ENCODE measurements at regions not wholly inside any gene's neighbourhood (a gene's known extent, or its start where the extent isn't known, plus 50 kb on each side); places are given as distances from the start of the nearest gene placed in this dataset.

- no peak for DNase-seq
Measured at GRCh38 chr10:69684020-69684980, 54.3 kb downstream of the FAM241B start.

DNA sequence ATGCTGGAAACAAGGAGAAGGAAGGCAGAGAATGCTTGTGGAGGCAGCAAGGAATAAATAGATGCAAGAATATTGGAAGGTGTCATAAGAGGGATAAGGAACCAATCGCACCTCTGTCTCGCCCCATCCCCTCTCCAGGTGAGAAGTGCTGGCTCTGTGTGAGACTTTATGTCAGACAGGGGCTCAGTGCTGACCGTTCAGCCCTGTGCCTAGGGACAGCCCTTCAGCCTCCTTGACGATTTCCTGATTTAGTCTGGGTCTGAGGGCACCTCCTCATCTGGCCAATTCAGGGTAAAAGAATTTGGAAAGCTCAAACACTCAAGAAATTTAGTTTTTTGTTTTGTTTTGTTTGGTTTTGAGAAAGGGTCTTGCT lies 54.9 kb downstream of the FAM241B start:
- DNase-seq = no peak

DNA sequence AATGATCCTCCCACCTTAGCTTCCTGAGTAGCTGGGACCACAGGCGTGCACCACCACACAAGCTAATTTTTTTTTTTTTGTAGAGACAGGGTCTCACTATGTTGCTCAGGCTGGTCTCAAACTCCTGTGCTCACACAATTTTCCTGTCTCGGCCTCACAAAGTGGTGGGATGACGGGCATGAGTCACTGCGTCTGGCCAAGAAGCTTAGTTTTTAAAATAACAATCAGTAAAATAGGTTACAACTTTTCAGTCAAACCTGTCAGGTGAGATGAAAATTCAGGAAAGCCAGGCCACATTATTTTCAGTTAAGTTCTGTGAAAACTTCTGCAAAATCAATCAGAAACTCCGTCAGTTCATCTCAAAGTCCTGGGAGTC lies 55.4 kb downstream of the FAM241B start:
- DNase-seq = no peak

GRCh38 chr10:69685802-69686585 lies 55.9 kb downstream of the FAM241B start:
- peak; percentile 10 for DNase-seq

GRCh38 chr10:69686866-69687265 lies 56.8 kb downstream of the FAM241B start:
- no peak for DNase-seq

GRCh38 chr10:69687426-69687825 lies 57.4 kb downstream of the FAM241B start:
- DNase-seq = no peak

DNA sequence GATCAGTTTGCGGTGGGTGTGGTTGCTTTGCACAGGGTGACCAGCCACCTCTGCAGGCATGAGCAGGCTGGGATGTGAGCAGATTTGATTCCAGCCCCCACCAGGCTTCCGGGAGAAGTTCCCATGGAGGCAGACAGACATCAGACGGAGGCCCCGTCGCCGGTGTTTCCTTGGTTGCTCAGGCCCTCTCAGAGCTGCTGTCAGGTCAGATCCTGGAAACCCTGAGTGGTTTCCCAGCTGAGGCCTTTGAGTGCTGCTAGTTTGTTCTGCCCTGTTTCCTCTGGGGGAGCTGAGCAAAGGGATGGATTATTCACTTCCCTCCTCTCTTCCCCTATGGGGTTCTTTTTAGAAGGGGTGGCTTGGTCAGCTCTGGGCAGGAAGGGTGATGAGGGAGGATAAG lies 62.2 kb downstream of the FAM241B start:
- DNase-seq = no peak

DNA sequence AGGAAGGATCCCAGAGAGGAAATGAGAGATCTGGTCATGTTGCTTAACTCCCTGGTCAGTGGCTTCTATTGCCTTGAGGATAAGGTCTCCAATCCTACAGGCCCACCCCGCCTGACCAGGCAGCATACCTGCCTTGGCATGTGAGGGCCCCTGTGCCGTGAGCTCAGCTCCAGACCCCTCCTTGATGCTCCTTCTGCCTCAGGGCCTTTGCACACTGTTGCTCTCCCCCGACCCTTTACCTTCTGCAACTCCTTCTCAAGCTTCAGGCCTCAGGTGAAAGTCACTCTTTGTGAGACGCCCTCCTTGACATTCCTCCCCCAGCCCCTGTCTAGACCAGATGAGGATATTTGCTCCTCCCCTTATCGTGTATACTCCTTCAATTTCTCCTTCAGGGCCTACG lies 62.8 kb downstream of the FAM241B start:
- no peak for DNase-seq

DNA sequence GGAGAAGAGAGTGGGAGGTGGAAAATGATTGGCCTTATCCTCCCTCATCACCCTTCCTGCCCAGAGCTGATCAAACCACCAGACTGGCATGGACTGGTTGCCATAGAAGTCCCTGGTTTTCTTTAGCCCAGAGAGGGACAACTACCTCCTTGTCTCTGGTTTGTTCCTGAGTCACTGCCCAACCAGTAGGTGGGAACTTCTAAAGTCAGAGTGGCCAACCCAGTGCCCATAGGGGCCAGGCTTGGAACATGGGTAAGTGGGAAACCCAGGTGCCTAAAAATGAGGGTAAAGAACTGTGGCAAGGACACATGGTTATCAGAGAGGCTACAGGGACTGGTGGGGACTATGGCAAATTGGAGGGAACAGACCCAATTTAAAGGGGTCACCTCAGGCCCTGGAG lies 63.8 kb downstream of the FAM241B start:
- DNase-seq = no peak

DNA sequence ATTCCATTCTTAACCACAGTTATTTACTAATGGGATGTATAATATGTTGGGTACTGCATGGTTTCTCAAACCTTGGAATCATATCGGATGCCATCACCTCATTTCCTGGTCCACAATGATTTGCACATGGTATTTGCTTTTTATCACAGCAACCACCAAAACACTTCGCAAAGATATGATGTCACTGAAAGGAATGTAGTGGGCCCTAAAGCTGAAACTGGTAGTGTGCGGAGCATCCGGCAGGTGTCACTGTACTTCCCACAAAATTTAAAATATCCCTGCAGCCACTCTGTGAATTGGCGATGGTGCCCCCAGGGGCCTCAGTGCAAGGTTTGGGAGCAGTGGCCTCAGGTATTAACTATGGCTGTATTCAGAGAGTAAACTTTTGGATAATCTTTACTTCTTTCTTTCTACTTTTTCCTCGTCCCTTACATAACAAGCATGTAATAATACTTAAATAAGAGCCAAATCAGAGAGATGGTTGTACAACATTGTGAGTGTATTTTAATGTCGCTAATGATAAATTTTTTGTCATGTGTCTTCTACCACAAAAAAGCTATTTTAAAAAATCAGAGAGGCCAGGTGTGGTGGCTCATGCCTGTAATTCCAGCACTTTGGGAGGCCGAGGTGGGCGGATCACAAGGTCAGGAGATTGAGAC lies 66.2 kb downstream of the FAM241B start:
- DNase-seq = peak; percentile 23

GRCh38 chr10:69697006-69697405 lies 67.0 kb downstream of the FAM241B start:
- no peak for DNase-seq

DNA sequence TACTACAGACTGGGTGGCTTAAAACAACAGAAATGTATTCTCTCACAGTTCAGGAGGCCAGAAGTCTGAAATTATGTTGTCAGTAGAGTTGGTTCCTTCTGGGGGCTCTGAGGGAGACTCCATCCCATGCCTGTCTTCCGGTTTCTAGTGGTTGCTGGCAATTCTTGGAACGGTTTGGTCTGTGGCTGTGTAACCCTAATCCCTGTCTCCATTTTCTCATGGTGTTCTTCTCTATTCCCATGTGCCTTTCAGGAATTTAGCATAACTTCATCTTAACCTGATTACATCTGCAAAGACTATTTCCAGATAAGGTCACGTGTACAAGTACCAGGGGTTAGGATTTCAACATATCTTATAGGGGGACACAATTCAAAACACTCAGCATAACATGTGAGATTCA lies 73.2 kb downstream of the FAM241B start:
- no peak for DNase-seq

GRCh38 chr10:69703766-69704630 lies 74.0 kb downstream of the FAM241B start:
- DNase-seq = no peak

GRCh38 chr10:69709366-69709941 lies 79.4 kb downstream of the FAM241B start:
- no peak for DNase-seq

GRCh38 chr10:69710008-69710888 lies 80.2 kb downstream of the FAM241B start:
- DNase-seq = no peak

DNA sequence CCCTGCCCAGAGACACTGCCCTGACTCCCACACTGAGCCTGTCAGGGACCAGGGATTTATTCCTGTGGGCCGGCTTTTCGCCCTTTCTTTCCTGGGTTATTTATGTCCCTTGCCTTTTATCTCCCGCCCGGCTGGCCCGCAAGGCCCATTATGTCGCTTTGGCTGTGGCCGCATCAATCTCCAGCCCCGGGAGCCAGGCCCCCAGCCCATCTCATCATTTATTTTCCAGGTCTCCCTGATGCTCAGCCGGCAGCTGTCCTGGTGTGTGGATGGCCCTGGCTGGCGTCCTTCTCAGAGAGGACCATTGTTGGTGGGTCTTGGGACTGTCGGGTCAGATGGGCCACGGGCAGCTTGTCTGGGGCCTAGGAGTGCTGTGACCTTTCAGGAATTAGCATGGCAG lies 82.3 kb downstream of the FAM241B start:
- no peak for DNase-seq

GRCh38 chr10:69714572-69714971 lies 84.5 kb downstream of the FAM241B start:
- DNase-seq = no peak

GRCh38 chr10:69715156-69715898 lies 85.3 kb downstream of the FAM241B start:
- DNase-seq = no peak

- DNase-seq = no peak
Measured at GRCh38 chr10:69715899-69716606, 85.7 kb upstream of the COL13A1 start.

All from NCI-H69 (cell line).